ENCODE measurements at regions not wholly inside any gene's neighbourhood (a gene's known extent, or its start where the extent isn't known, plus 50 kb on each side); places are given as distances from the start of the nearest gene placed in this dataset.

- Histone ChIP-seq H3K27me3 (ENCODE audit: insufficient read depth, low read length) (peaks cover 12% of the 10 kb centered on the region; the same call in 1 of the 2 replicates), H3K27ac (ENCODE audit: low read depth, low read length) (no peak overlapping the region), H3K79me2 (ENCODE audit: insufficient read depth, low read length) (no peaks in the 10 kb centered on the region), H3K4me2 (ENCODE audit: low read length) (no peak overlapping the region), H3K9me2 (ENCODE audit: insufficient read depth) (no peaks in the 10 kb centered on the region), H3K9ac (ENCODE audit: low read length) (no peak overlapping the region), H3K4me1 (ENCODE audit: control insufficient read depth in 1 of 2, insufficient read depth in 2 of 2, low read length in 2 of 2) (no peaks in the 10 kb centered on the region; a peak in 1 of 4 replicates), H3K36me3 (ENCODE audit: control insufficient read depth in 1 of 2, insufficient read depth in 2 of 2, low read length in 2 of 2) (no peaks in the 10 kb centered on the region), H3K9me3 (ENCODE audit: control insufficient read depth in 1 of 2, insufficient read depth in 1 of 2, low read depth in 1 of 2, low read length in 2 of 2) (no peaks in the 10 kb centered on the region), H3K4me3 (replicated peaks in 1 of 2; ENCODE audit: low read depth in 1 of 2, low read length in 2 of 2) (no peak overlapping the region), H4K20me1 (ENCODE audit: insufficient read depth) (no peaks in the 10 kb centered on the region), H2AFZ (ENCODE audit: low read depth, low read length, poor library complexity, severe bottlenecking) (no peak overlapping the region)
- TF ChIP-seq TCF7L2 (IDR thresholded peaks at IDR 0.05; ENCODE audit: borderline replicate concordance, extremely low read depth, insufficient read depth, insufficient read length) (no peak), SRF (IDR thresholded peaks at IDR 0.05; ENCODE audit: low read depth) (no peak)
- intact Hi-C loops (cut with micrococcal nuclease), result no loop called here
- ChIA-PET CTCF (no interaction called here), POLR2A (no interaction called here), RAD21 (ENCODE audit: low non-redundant PET in 1 of 2, low total read pairs in 2 of 2, uncharacterized antibody in 2 of 2, unreplicated experiment in 2 of 2) (no interaction called here)
- no TSS peak for BruUV-seq (replicated peaks)
- DNase-seq (ENCODE audit: low read depth, low spot score) (no peak), ATAC-seq (no peak)
Observed at GRCh38 chr14:96688629-96689028, 108.6 kb upstream of the VRK1 start.

- intact Hi-C loops (cut with micrococcal nuclease), result no loop called here
- no peak for ATAC-seq
- ChIA-PET CTCF (no interaction called here), POLR2A (no interaction called here), RAD21 (ENCODE audit: low non-redundant PET in 1 of 2, low total read pairs in 2 of 2, uncharacterized antibody in 2 of 2, unreplicated experiment in 2 of 2) (no interaction called here)
- no peak overlapping the region for H3K4me3 ChIP-seq (replicated peaks in 1 of 2; ENCODE audit: low read depth in 1 of 2, low read length in 2 of 2)
- H3K9me2 ChIP-seq (ENCODE audit: insufficient read depth), result no peaks in the 10 kb centered on the region
- no peaks in the 10 kb centered on the region for H3K4me1 ChIP-seq (ENCODE audit: control insufficient read depth in 1 of 2, insufficient read depth in 2 of 2, low read length in 2 of 2)
- DNase-seq (ENCODE audit: low read depth, low spot score), result no peak
- H3K9ac ChIP-seq (ENCODE audit: low read length), result no peak overlapping the region
- no peaks in the 10 kb centered on the region for H4K20me1 ChIP-seq (ENCODE audit: insufficient read depth)
- no peak overlapping the region for H2AFZ ChIP-seq (ENCODE audit: low read depth, low read length, poor library complexity, severe bottlenecking)
- no peak overlapping the region for H3K27ac ChIP-seq (ENCODE audit: low read depth, low read length)
- peaks cover 16% of the 10 kb centered on the region; the same call in 1 of the 2 replicates for H3K27me3 ChIP-seq (ENCODE audit: insufficient read depth, low read length)
- no peaks in the 10 kb centered on the region for H3K36me3 ChIP-seq (ENCODE audit: control insufficient read depth in 1 of 2, insufficient read depth in 2 of 2, low read length in 2 of 2)
- H3K79me2 ChIP-seq (ENCODE audit: insufficient read depth, low read length), result no peaks in the 10 kb centered on the region
- H3K9me3 ChIP-seq (ENCODE audit: control insufficient read depth in 1 of 2, insufficient read depth in 1 of 2, low read depth in 1 of 2, low read length in 2 of 2), result no peaks in the 10 kb centered on the region
- no peak overlapping the region for H3K4me2 ChIP-seq (ENCODE audit: low read length)
- no TSS peak for BruUV-seq (replicated peaks)
- no peak for TF ChIP-seq CBX3 (IDR thresholded peaks at IDR 0.05; ENCODE audit: low read depth)
- no peak for TF ChIP-seq CTCF (IDR thresholded peaks at IDR 0.05 in 2 of 3, conservative IDR thresholded peaks at IDR 0.05 in 1 of 3; ENCODE audit: borderline replicate concordance in 1 of 3, insufficient read depth in 1 of 3, low read depth in 2 of 3, low read length in 2 of 3)
- TF ChIP-seq EZH2 (IDR thresholded peaks at IDR 0.05), result no peak
- no peak for TF ChIP-seq JUND (IDR thresholded peaks at IDR 0.05)
- no peak for TF ChIP-seq RAD21 (IDR thresholded peaks at IDR 0.05; ENCODE audit: low read depth)
- no peak for TF ChIP-seq REST (IDR thresholded peaks at IDR 0.05; ENCODE audit: low read depth)
- no peak for TF ChIP-seq MAX (IDR thresholded peaks at IDR 0.05)
- TF ChIP-seq FOSL1 (IDR thresholded peaks at IDR 0.05; ENCODE audit: low read depth), result no peak
- TF ChIP-seq ZFX (IDR thresholded peaks at IDR 0.05), result no peak
- no peak for TF ChIP-seq CEBPB (IDR thresholded peaks at IDR 0.05; ENCODE audit: low read depth)
- TF ChIP-seq, protein P1, sequence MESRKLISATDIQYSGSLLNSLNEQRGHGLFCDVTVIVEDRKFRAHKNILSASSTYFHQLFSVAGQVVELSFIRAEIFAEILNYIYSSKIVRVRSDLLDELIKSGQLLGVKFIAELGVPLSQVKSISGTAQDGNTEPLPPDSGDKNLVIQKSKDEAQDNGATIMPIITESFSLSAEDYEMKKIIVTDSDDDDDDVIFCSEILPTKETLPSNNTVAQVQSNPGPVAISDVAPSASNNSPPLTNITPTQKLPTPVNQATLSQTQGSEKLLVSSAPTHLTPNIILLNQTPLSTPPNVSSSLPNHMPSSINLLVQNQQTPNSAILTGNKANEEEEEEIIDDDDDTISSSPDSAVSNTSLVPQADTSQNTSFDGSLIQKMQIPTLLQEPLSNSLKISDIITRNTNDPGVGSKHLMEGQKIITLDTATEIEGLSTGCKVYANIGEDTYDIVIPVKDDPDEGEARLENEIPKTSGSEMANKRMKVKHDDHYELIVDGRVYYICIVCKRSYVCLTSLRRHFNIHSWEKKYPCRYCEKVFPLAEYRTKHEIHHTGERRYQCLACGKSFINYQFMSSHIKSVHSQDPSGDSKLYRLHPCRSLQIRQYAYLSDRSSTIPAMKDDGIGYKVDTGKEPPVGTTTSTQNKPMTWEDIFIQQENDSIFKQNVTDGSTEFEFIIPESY (IDR thresholded peaks at IDR 0.05; ENCODE audit: extremely low read depth, insufficient replicate concordance, low read length), result no peak
Observed at GRCh38 chr14:96690713-96691383, 106.3 kb upstream of the VRK1 start.
